HG02588 (cell line): ENCODE measurements at regions not wholly inside any gene's neighbourhood (a gene's known extent, or its start where the extent isn't known, plus 50 kb on each side); places are given as distances from the start of the nearest gene placed in this dataset.
"Not testable (repeated sequence)": the region's sequence is repeated elsewhere in the genome, so short reads cannot be mapped to it uniquely, and the experiment has no call there.

Experiments used
- ATAC-seq: cut with Tn5 transposase; IDR thresholded peaks from one replicate; pipeline ENCODE4 v1.9.1; 2021; ENCODE audit warnings: mild to moderate bottlenecking, moderate library complexity; ENCODE audit not compliant: unreplicated experiment

GRCh38 chrY:7320171-7320570 lies 408.6 kb upstream of the AMELY start:
- not testable (repeated sequence) for ATAC-seq

- no peak for ATAC-seq
Observed at GRCh38 chrY:7318122-7318521, 406.6 kb upstream of the AMELY start.

- ATAC-seq, result no peak
Observed at GRCh38 chrY:7317571-7317970, 406.0 kb upstream of the AMELY start.

GRCh38 chrY:7310482-7311269 lies 399.1 kb upstream of the AMELY start:
- ATAC-seq, result no peak

GRCh38 chrY:7308816-7309215 lies 397.3 kb upstream of the AMELY start:
- no peak for ATAC-seq

- ATAC-seq, result no peak
Observed at GRCh38 chrY:7302306-7302705, 390.8 kb upstream of the AMELY start.

- no peak for ATAC-seq
Observed at GRCh38 chrY:7299960-7300359, 388.4 kb upstream of the AMELY start.

- no peak for ATAC-seq
Observed at GRCh38 chrY:7292113-7292512, 380.6 kb upstream of the AMELY start.

GRCh38 chrY:7289889-7290833 lies 378.6 kb upstream of the AMELY start:
- peak; percentile 71 for ATAC-seq

GRCh38 chrY:7288611-7289010 lies 377.1 kb upstream of the AMELY start:
- ATAC-seq, result no peak

- not testable (repeated sequence) for ATAC-seq
Observed at GRCh38 chrY:7287963-7288362, 376.4 kb upstream of the AMELY start.

- no peak for ATAC-seq
Observed at GRCh38 chrY:7285388-7285787, 373.8 kb upstream of the AMELY start.

GRCh38 chrY:7283001-7283400 lies 371.4 kb upstream of the AMELY start:
- no peak for ATAC-seq

- not testable (repeated sequence) for ATAC-seq
Observed at GRCh38 chrY:7280151-7280740, 368.7 kb upstream of the AMELY start.

- ATAC-seq, result no peak
Observed at GRCh38 chrY:7275751-7276150, 364.2 kb upstream of the AMELY start.

- no peak for ATAC-seq
Observed at GRCh38 chrY:7275014-7275413, 363.5 kb upstream of the AMELY start.

GRCh38 chrY:7274369-7274913 lies 362.9 kb upstream of the AMELY start:
- peak; percentile 11 for ATAC-seq

GRCh38 chrY:7273587-7274203 lies 362.1 kb upstream of the AMELY start:
- peak; percentile 72 for ATAC-seq

- peak; percentile 26 for ATAC-seq
Observed at GRCh38 chrY:7272556-7273195, 361.1 kb upstream of the AMELY start.

- no peak for ATAC-seq
Observed at GRCh38 chrY:7263773-7264172, 352.2 kb upstream of the AMELY start.
